ENCODE measurements at regions not wholly inside any gene's neighbourhood (a gene's known extent, or its start where the extent isn't known, plus 50 kb on each side); places are given as distances from the start of the nearest gene placed in this dataset.
A peak's percentile ranks its signal among the peaks of the same experiment; 100 is the strongest.
"Not testable (repeated sequence)": the region's sequence is repeated elsewhere in the genome, so short reads cannot be mapped to it uniquely, and the experiment has no call there.

DNA sequence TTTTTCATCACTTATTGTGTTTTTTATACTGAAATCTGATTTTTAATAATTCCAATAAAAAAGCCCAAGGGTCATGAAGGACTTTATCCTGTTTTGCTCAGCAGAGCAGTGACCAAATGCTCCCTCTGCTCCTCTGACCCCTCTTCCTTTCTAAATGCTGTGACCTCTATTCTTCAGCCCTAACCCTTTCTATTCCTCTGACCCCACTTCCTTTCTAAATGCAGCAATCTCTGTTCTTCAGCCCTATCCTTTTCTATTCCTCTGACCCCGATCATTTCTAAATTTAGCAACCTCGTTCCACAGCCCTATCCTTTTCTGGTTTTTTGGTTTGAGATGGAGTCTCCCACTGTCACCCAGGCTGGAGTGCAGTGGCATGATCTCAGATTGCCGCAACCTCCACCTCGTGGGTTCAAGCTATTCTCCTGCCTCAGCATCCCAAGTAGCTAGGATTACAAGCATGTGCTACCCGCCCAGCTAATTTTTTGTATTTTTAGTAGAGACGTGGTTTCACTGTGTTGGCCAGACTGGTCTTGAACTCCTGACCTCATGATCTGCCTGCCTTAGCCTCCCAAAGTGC, 581.4 kb upstream of the DEFB115 start:
- H3K36me3 Mint-ChIP-seq; H3K4me1 ChIP-seq (ENCODE audit: insufficient read depth, low read length); CTCF ChIA-PET (ENCODE audit: partially characterized antibody); intact Hi-C loops (cut with micrococcal nuclease); H3K9me3 ChIP-seq (ENCODE audit: control insufficient read depth in 1 of 2, low read length in 2 of 2); DNase-seq; H3K27me3 Mint-ChIP-seq; H3K4me3 ChIP-seq (ENCODE audit: low read length in 2 of 2); H3K9me3 Mint-ChIP-seq; POLR2A ChIA-PET (ENCODE audit: partially characterized antibody); H3K27me3 ChIP-seq (ENCODE audit: insufficient read depth, low read length); H3K36me3 ChIP-seq (ENCODE audit: insufficient read depth, low read length); H3K27ac ChIP-seq (ENCODE audit: low read depth, low read length); H3K4me1 Mint-ChIP-seq; H3K27ac Mint-ChIP-seq; H3K4me3 Mint-ChIP-seq: not testable (repeated sequence)

DNA sequence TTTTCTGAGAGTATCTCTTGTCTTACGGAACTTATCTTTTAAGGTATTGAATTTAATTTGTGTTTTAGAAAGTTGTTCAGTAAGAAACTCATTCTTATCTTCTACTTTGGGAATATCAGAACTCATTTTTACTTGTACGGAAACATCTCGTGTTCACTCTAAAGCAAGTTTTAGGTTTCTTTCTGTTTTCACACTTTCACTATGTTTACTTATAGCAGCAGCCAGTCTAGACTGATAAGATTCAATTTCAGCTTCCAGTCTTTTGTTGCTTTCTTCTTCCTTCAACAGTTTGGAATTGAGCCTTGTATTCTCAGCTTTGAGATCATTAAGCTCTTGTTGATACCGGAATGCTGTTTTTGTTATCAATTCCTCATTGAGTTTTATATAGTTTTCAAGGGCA, 575.2 kb upstream of the DEFB115 start:
- H3K36me3 Mint-ChIP-seq; H3K36me3 ChIP-seq (ENCODE audit: insufficient read depth, low read length); intact Hi-C loops (cut with micrococcal nuclease); H3K4me1 Mint-ChIP-seq; H3K27me3 ChIP-seq (ENCODE audit: insufficient read depth, low read length); H3K9me3 ChIP-seq (ENCODE audit: control insufficient read depth in 1 of 2, low read length in 2 of 2); H3K4me3 ChIP-seq (ENCODE audit: low read length in 2 of 2); DNase-seq; POLR2A ChIA-PET (ENCODE audit: partially characterized antibody); H3K4me3 Mint-ChIP-seq; H3K9me3 Mint-ChIP-seq; H3K27me3 Mint-ChIP-seq; H3K4me1 ChIP-seq (ENCODE audit: insufficient read depth, low read length); CTCF ChIA-PET (ENCODE audit: partially characterized antibody); H3K27ac Mint-ChIP-seq; H3K27ac ChIP-seq (ENCODE audit: low read depth, low read length): not testable (repeated sequence)

- H3K9me3 ChIP-seq (ENCODE audit: control insufficient read depth in 1 of 2, low read length in 2 of 2); H3K36me3 Mint-ChIP-seq; H3K27ac Mint-ChIP-seq; intact Hi-C loops (cut with micrococcal nuclease); H3K4me1 ChIP-seq (ENCODE audit: insufficient read depth, low read length); H3K27me3 Mint-ChIP-seq; H3K36me3 ChIP-seq (ENCODE audit: insufficient read depth, low read length); H3K27me3 ChIP-seq (ENCODE audit: insufficient read depth, low read length); DNase-seq; CTCF ChIA-PET (ENCODE audit: partially characterized antibody); H3K27ac ChIP-seq (ENCODE audit: low read depth, low read length); H3K4me3 Mint-ChIP-seq; H3K4me1 Mint-ChIP-seq; POLR2A ChIA-PET (ENCODE audit: partially characterized antibody); H3K4me3 ChIP-seq (ENCODE audit: low read length in 2 of 2): not testable (repeated sequence)
- H3K9me3 Mint-ChIP-seq, result peaks cover 0 to 14% (median 4%) of the 10 kb centered on the region in 8 donors
These were observed 544.6 kb upstream of the DEFB115 start for GRCh38 chr20:30712861-30713260.

DNA sequence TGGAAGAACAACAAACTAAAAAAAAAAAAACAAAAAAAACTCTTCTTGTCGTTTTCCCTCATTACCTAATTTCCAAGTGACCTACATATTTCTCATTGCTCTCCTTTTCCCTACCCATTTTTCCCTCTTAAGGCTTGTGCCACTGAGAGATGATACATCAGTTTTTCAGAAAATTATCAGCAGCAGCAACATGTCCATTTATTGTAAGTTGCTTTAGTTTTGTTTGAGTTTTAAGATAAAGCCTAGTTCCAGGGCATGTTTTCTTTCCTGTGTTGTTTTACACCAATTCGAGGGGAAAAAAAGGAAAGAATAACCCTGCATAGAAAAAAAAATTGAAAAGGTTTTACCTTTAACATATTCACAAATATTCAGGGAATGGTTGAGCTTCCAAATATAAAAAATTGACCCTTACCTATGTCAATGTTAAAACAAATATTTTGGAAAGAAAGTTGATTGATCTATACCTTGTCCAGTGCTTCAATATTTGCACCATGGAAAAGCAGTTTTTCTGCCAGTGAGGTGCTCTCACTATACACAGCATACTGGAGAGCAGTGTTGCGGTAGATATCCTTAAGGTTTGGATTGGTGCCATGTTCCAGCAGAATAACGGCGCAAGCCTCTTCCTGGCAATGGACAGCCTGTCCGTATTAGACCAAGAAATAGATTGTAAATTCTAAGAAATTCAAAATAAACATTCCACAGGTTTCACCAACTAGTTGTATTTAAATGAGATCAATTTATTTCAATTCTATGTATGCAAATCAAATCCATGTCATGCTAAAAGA, 537.9 kb upstream of the DEFB115 start:
- H3K4me3 ChIP-seq (ENCODE audit: low read length in 2 of 2); H3K4me1 Mint-ChIP-seq; POLR2A ChIA-PET (ENCODE audit: partially characterized antibody); H3K27me3 ChIP-seq (ENCODE audit: insufficient read depth, low read length); H3K36me3 ChIP-seq (ENCODE audit: insufficient read depth, low read length); H3K27ac ChIP-seq (ENCODE audit: low read depth, low read length); H3K27me3 Mint-ChIP-seq; H3K4me3 Mint-ChIP-seq; H3K4me1 ChIP-seq (ENCODE audit: insufficient read depth, low read length); intact Hi-C loops (cut with micrococcal nuclease); DNase-seq; H3K36me3 Mint-ChIP-seq; H3K9me3 Mint-ChIP-seq; CTCF ChIA-PET (ENCODE audit: partially characterized antibody); H3K9me3 ChIP-seq (ENCODE audit: control insufficient read depth in 1 of 2, low read length in 2 of 2); H3K27ac Mint-ChIP-seq: not testable (repeated sequence)

GRCh38 chr20:30723511-30723910, 534.0 kb upstream of the DEFB115 start:
- POLR2A ChIA-PET (ENCODE audit: partially characterized antibody); H3K27ac ChIP-seq (ENCODE audit: low read depth, low read length); intact Hi-C loops (cut with micrococcal nuclease); H3K4me1 ChIP-seq (ENCODE audit: insufficient read depth, low read length); H3K9me3 ChIP-seq (ENCODE audit: control insufficient read depth in 1 of 2, low read length in 2 of 2); H3K27me3 Mint-ChIP-seq; DNase-seq; H3K27ac Mint-ChIP-seq; H3K36me3 Mint-ChIP-seq; H3K4me3 ChIP-seq (ENCODE audit: low read length in 2 of 2); CTCF ChIA-PET (ENCODE audit: partially characterized antibody); H3K36me3 ChIP-seq (ENCODE audit: insufficient read depth, low read length); H3K27me3 ChIP-seq (ENCODE audit: insufficient read depth, low read length); H3K4me1 Mint-ChIP-seq: not testable (repeated sequence)
- peaks cover 0 to 11% (median 0%) of the 10 kb centered on the region in 8 donors for H3K9me3 Mint-ChIP-seq
- H3K4me3 Mint-ChIP-seq, result peak overlapping the region in 4 of 8 donors; percentile 60 to 75 (median 62)

GRCh38 chr20:30723934-30724687, 533.4 kb upstream of the DEFB115 start:
- H3K36me3 ChIP-seq (ENCODE audit: insufficient read depth, low read length); H3K4me3 ChIP-seq (ENCODE audit: low read length in 2 of 2); H3K27ac Mint-ChIP-seq; H3K27me3 ChIP-seq (ENCODE audit: insufficient read depth, low read length); intact Hi-C loops (cut with micrococcal nuclease); H3K27ac ChIP-seq (ENCODE audit: low read depth, low read length); H3K4me1 Mint-ChIP-seq; H3K36me3 Mint-ChIP-seq; POLR2A ChIA-PET (ENCODE audit: partially characterized antibody); H3K9me3 ChIP-seq (ENCODE audit: control insufficient read depth in 1 of 2, low read length in 2 of 2); H3K27me3 Mint-ChIP-seq; H3K4me1 ChIP-seq (ENCODE audit: insufficient read depth, low read length); CTCF ChIA-PET (ENCODE audit: partially characterized antibody); DNase-seq: not testable (repeated sequence)
- Mint-ChIP-seq H3K9me3 (peaks cover 0 to 10% (median 0%) of the 10 kb centered on the region in 8 donors), H3K4me3 (peak overlapping the region in 4 of 8 donors; percentile 60 to 75 (median 62))

GRCh38 chr20:30724688-30725074, 532.8 kb upstream of the DEFB115 start:
- H3K4me1 Mint-ChIP-seq; H3K36me3 Mint-ChIP-seq; intact Hi-C loops (cut with micrococcal nuclease); H3K36me3 ChIP-seq (ENCODE audit: insufficient read depth, low read length); POLR2A ChIA-PET (ENCODE audit: partially characterized antibody); H3K27me3 Mint-ChIP-seq; CTCF ChIA-PET (ENCODE audit: partially characterized antibody); H3K27ac ChIP-seq (ENCODE audit: low read depth, low read length); H3K9me3 ChIP-seq (ENCODE audit: control insufficient read depth in 1 of 2, low read length in 2 of 2); H3K4me1 ChIP-seq (ENCODE audit: insufficient read depth, low read length); H3K27ac Mint-ChIP-seq; H3K4me3 ChIP-seq (ENCODE audit: low read length in 2 of 2); H3K27me3 ChIP-seq (ENCODE audit: insufficient read depth, low read length); H3K9me3 Mint-ChIP-seq; DNase-seq: not testable (repeated sequence)
- H3K4me3 Mint-ChIP-seq, result peak overlapping the region in 1 of 8 donors; percentile 26

Data from CD4-positive, alpha-beta memory T cell (primary cell).